ENCODE measurements at regions not wholly inside any gene's neighbourhood (a gene's known extent, or its start where the extent isn't known, plus 50 kb on each side); places are given as distances from the start of the nearest gene placed in this dataset.
"Not testable (repeated sequence)": the region's sequence is repeated elsewhere in the genome, so short reads cannot be mapped to it uniquely, and the experiment has no call there.

GRCh38 chr6:37078814-37079213 is 73.4 kb downstream of the FGD2 start:
- Mint-ChIP-seq H3K4me1 (peaks cover 54% of the 10 kb centered on the region), H3K9me3 (no peaks in the 10 kb centered on the region), H3K4me3 (no peak overlapping the region), H3K27ac (no peak overlapping the region), H3K27me3 (ENCODE audit: low read depth, poor library complexity) (peaks cover 7% of the 10 kb centered on the region), H3K36me3 (ENCODE audit: low read depth) (no peaks in the 10 kb centered on the region)
- TF ChIP-seq, protein P1, sequence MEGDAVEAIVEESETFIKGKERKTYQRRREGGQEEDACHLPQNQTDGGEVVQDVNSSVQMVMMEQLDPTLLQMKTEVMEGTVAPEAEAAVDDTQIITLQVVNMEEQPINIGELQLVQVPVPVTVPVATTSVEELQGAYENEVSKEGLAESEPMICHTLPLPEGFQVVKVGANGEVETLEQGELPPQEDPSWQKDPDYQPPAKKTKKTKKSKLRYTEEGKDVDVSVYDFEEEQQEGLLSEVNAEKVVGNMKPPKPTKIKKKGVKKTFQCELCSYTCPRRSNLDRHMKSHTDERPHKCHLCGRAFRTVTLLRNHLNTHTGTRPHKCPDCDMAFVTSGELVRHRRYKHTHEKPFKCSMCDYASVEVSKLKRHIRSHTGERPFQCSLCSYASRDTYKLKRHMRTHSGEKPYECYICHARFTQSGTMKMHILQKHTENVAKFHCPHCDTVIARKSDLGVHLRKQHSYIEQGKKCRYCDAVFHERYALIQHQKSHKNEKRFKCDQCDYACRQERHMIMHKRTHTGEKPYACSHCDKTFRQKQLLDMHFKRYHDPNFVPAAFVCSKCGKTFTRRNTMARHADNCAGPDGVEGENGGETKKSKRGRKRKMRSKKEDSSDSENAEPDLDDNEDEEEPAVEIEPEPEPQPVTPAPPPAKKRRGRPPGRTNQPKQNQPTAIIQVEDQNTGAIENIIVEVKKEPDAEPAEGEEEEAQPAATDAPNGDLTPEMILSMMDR (IDR thresholded peaks at IDR 0.05) = no peak
- DNase-seq = no peak

GRCh38 chr6:37081042-37081607 is 75.7 kb downstream of the FGD2 start:
- Mint-ChIP-seq H3K4me1 (peaks cover 56% of the 10 kb centered on the region), H3K27me3 (ENCODE audit: low read depth, poor library complexity) (peaks cover 7% of the 10 kb centered on the region), H3K36me3 (ENCODE audit: low read depth) (no peaks in the 10 kb centered on the region), H3K4me3 (no peak overlapping the region), H3K27ac (no peak overlapping the region), H3K9me3 (no peaks in the 10 kb centered on the region)
- DNase-seq = no peak
- TF ChIP-seq, protein P1 (IDR thresholded peaks at IDR 0.05) = no peak

GRCh38 chr6:37082390-37083130 is 77.1 kb downstream of the FGD2 start:
- H3K27ac Mint-ChIP-seq = no peak overlapping the region
- H3K27me3 Mint-ChIP-seq (ENCODE audit: low read depth, poor library complexity) = peaks cover 4% of the 10 kb centered on the region
- TF ChIP-seq, protein P1 (IDR thresholded peaks at IDR 0.05) = no peak
- peaks cover 55% of the 10 kb centered on the region for H3K4me1 Mint-ChIP-seq
- no peaks in the 10 kb centered on the region for H3K36me3 Mint-ChIP-seq (ENCODE audit: low read depth)
- H3K4me3 Mint-ChIP-seq = no peak overlapping the region
- DNase-seq = no peak
- H3K9me3 Mint-ChIP-seq = peaks cover 4% of the 10 kb centered on the region

- no peak for DNase-seq
These were observed 78.0 kb downstream of the FGD2 start for GRCh38 chr6:37083243-37084138.

GRCh38 chr6:37084665-37085064 is 79.2 kb downstream of the FGD2 start:
- H3K27me3 Mint-ChIP-seq (ENCODE audit: low read depth, poor library complexity); H3K9me3 Mint-ChIP-seq; H3K27ac Mint-ChIP-seq; H3K36me3 Mint-ChIP-seq (ENCODE audit: low read depth); H3K4me3 Mint-ChIP-seq; DNase-seq: not testable (repeated sequence)
- H3K4me1 Mint-ChIP-seq = peaks cover 57% of the 10 kb centered on the region

More at GRCh38 chr6:37083243-37084138, 78.0 kb downstream of the FGD2 start:
- TF ChIP-seq, protein P1 (IDR thresholded peaks at IDR 0.05) = no peak
- H3K4me3 Mint-ChIP-seq = peak overlapping the region; percentile 35
- no peaks in the 10 kb centered on the region for H3K36me3 Mint-ChIP-seq (ENCODE audit: low read depth)
- H3K27me3 Mint-ChIP-seq (ENCODE audit: low read depth, poor library complexity) = peaks cover 2% of the 10 kb centered on the region
- H3K4me1 Mint-ChIP-seq = peaks cover 53% of the 10 kb centered on the region
- peaks cover 4% of the 10 kb centered on the region for H3K9me3 Mint-ChIP-seq
- peak overlapping the region; percentile 96 for H3K27ac Mint-ChIP-seq

DNA sequence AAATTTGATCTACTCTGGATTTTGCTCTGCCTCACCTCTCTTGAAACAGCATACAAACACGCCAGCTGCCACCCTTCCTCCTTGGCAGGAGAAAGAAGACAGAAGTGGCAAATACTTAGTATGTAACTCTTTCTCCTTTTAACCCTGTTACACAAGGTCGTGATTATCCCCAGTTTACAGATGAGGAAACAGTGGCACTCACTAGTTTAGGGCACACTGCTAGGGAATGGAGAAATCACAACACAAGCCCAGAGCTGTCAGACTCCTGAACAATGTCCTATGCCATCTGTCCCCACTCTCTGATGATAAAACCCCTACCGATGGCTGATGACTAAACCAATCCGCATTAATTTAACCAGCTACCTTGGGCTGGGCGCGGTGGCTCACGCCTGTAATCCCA is 79.7 kb downstream of the FGD2 start:
- Mint-ChIP-seq H3K4me3 (no peak overlapping the region), H3K9me3 (peaks cover 4% of the 10 kb centered on the region), H3K27ac (no peak overlapping the region), H3K27me3 (ENCODE audit: low read depth, poor library complexity) (peaks cover 8% of the 10 kb centered on the region), H3K4me1 (peaks cover 60% of the 10 kb centered on the region), H3K36me3 (ENCODE audit: low read depth) (no peaks in the 10 kb centered on the region)
- TF ChIP-seq, protein P1 (IDR thresholded peaks at IDR 0.05) = no peak
- DNase-seq = no peak
